Activated CD8-positive, alpha-beta memory T cell treated with anti-CD3 and anti-CD28 coated beads for 1 hour (primary cell): ENCODE measurements at regions not wholly inside any gene's neighbourhood (a gene's known extent, or its start where the extent isn't known, plus 50 kb on each side); places are given as distances from the start of the nearest gene placed in this dataset.

ENCODE experiments used
- DNase-seq, 2 donors: peaks; one replicate each; pipeline ENCODE4 v3.0.0-alpha.2; 2020; ENCODE audit warnings: low read depth in 1 of 2; ENCODE audit errors: extremely low read depth in 1 of 2

DNA sequence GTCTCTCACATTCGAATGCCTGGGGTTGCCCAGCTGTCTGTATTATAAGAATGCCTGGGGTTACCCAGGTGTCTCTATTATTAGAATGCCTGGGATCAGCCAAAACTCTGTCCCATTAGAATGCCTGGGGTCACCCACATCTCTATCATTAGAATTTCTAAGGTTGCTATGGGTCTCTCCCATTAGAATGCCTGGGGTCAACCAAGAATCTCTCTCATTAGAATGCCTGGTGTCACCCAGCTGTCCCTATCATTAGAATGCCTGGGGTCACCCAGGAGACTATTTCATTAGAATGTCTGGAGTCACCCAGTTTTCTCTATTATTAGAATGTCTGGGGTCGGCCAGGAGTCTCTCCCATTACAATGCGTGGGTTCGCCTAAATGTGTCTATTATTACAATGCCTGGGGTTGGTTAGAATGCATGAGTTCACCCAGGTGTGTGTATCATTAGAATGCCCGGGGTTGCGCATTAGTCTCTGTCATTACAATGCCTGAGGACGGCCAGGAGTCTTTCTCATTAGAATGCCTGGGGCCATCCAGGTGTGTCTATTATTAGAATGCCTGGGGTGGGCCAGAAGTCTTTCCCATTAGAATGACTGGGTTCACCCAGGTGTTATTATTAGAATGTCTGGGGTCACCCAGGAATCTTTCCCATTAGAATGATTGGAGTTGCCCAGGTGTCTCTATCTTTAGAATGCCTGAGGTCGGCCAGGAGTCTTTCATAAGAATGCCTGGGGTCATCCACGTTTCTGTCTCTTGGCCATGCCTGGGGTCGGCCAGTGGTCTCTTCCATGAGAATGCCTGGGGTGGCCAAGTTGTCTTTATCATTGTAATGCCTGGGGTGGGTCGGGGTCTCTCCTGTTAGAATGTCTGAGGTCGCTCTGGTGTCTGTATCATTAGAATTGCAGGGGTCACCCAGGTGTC, 59.6 kb downstream of the RNF187 start:
- DNase-seq = no peak

DNA sequence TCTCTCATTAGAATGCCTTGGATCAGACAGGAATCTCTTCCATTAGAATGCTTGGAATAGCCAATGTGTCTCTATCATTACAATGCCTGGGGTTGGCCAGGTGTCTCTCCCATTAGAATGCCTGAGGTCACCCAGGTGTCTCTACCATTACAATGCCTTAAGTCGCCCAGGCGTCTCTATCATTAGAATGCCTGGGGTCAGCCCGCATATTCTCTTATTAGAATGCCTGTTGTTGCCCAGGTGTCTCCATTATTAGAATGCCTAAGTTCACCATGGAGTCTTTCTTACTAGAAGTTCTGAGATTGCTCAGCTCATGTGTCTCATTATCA, 60.2 kb downstream of the RNF187 start:
- DNase-seq = no peak

DNA sequence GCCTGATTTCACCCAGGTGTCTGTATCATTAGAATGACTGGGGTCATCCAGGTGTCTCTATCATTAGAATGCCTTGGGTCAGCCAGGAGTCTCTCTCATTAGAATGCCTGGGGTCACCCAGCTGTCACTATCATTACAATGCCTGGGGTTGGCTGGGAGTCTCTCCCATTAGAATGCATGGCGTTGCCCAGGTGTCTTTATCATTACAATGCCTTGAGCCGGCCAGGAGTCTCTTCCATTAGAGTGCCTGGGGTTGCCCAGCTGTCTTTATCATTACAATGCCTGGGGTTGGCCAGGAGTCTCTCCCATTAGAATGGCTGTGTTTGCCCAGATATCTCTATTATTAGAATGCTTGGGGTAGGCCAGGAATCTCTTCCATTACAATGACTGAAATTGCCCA, 61.6 kb downstream of the RNF187 start:
- DNase-seq = no peak

DNA sequence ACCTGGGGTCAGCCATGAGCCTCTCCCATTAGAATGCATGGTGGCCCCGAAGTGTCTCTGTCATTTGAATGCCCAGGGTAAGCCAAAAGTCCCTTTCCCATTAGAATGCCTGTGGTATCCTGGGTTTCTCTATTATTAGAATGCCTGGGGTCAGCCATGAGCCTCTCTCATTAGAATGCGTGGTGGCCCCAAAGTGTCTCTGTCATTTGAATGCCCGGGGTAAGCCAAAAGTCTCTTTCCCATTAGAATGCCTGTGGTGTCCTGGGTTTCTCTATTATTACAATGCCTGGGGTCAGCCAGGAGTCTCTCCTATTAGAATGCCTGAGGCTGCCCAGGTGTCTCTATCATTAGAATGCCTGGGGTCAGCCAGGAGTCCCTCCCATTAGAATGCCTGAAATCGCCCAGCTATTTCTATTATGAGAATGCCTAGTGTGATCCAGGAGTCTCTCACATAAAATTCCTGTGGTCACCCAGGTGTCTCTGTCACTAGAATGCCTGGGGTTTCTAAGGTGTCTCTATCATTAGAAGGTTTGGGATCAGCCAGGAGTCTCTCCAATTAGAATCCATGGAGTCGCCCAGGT, 65.5 kb downstream of the RNF187 start:
- no peak for DNase-seq

DNA sequence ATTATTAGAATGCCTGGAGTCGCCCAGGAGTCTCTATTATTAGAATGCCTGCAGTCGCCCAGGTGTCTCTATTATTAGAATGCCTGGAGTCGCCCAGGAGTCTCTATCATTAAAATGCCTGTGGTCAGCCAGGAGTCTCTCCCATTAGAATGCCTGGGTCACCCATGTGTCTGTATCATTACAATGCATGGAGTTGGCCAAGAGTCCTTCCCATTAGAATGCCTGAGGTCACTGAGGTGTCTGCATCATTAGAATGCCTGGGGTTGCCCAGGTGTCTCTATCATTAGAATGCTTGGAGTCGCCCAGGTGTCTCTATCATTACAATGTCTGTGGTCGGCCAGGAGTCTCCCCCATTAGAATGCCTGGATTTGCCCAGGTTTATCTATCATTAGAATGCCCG, 66.9 kb downstream of the RNF187 start:
- DNase-seq = no peak

DNA sequence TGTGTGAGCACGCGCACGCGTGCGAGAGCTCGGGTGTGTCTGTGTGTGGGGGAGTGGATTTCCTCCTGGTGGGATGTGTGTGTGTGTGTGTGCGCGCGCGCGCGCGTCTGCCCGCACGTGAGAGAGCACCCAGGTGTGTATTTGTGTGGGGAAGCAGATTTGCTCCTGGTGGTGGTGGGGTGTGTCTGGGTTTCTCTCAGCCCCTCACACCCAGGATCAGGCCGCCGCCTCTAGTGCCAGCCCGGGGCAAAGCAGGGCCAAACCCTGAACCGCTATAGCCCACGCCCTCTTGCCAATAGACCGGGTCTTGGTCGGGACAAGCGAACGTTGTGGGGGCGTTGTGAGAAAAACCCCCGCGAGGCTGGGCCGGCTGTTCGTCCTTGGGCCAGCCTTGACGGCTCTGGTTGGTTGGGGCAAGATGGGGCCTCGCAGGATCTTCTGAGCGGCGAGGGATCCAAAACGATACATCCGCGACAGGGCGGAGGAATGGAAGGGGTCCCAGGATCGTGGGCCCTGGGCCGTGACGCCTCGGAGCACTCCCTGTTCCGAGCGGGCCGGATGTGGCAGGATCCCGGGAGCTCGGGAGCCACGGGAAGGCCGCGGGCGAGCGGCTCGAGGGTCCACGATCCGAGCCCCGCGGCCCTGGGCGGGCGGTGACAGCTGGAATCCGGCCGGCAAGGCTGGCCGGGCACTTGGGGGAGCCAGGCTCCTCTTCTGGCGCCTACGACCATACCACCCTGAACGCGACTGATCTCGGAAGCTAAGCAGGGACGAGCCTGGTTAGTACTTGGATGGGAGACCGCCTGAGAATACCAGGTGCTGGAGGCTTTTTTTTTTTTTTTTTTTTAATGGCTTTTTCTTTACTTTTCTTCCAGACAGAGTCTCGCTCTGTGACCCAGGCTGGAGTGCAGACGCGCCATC, 68.2 kb downstream of the RNF187 start:
- DNase-seq = no peak

DNA sequence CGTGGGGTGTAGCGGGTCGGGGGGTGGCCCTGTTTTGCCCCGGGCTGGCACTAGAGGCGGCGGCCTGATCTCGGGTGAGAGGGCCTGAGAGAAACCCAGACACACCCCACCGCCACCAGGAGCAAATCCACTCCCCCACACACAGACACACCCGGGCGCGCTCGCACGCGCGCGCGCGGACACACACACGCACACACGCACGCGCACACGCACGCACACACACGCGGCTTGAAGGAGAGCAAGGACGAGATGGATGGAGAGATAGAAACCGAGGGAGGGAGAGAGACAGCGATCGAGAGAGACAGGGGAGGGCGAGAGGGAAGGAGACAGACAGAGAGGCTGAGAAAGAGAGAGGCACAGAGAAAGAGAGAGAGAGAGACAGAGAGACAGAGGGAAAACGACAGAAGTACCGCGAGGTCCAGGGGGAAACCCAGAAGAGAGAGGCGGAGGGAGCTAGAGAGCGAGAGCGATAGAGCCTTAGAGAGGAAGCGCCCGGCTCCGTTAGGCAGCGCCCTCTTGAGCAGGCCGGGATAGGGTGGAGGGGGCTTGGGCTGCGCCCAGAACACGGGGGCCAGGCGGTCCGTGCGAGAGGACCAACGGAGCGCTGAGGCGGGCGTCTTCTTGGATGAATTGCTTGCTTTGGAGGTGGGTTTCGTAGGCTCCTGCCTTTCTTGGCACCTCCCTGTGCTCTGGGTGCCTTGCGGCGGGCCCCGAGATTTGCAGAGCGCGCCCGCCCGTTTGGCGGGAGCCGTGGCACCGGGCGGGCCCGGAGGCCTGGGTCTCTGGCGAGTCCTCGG, 69.7 kb downstream of the RNF187 start:
- DNase-seq = peak in 1 of 2 donors; percentile 7
